PC-3 (cell line): ENCODE measurements at regions not wholly inside any gene's neighbourhood (a gene's known extent, or its start where the extent isn't known, plus 50 kb on each side); places are given as distances from the start of the nearest gene placed in this dataset.

ENCODE experiments used
- ATAC-seq: fragments of 200-7000 bp; cut with Tn5 transposase; 2 replicates; pipeline ENCODE4 v1.9.1; 2020; ENCODE audit warnings: mild to moderate bottlenecking, moderate library complexity
- BruUV-seq: library from RNA; stranded (reverse); fragments of 400-500 nt; replicated peaks from 2 replicates; lab custom pipeline; 2021; lab: Mats Ljungman, UMichigan
- CTCF ChIA-PET: fragments of 300-600 bp; sonication (Branson Sonifier 250); formaldehyde crosslinking; loops from one replicate; lab custom pipeline; 2022; ENCODE audit warnings: antibody characterized with exemption; lab: Charles Lee
- POLR2A ChIA-PET: fragments of 300-600 bp; sonication (Branson Sonifier 250); formaldehyde crosslinking; loops from one replicate; lab custom pipeline; 2022; ENCODE audit warnings: antibody characterized with exemption; ENCODE audit not compliant: unreplicated experiment; lab: Charles Lee
- DNase-seq: peaks from one replicate; pipeline ENCODE4 v3.0.0-alpha.2; 2015
- H2AFZ ChIP-seq: fragments of 300-600 bp; sonication (generic); 2 replicates; pipeline ENCODE4 v1.6.0; 2016; ENCODE audit warnings: antibody characterized with exemption, low read length
- H3F3A ChIP-seq: fragments of 300-600 bp; sonication (generic); one replicate; pipeline ENCODE4 v1.6.0; 2017; ENCODE audit warnings: antibody characterized with exemption, low read length, control low read depth, mild to moderate bottlenecking; ENCODE audit not compliant: unreplicated experiment
- H3K27ac ChIP-seq: fragments of 300-600 bp; sonication (generic); 2 replicates; pipeline ENCODE4 v1.5.1; 2016; ENCODE audit warnings: mild to moderate bottlenecking, low read length
- H3K27me3 ChIP-seq: fragments of 300-600 bp; sonication (generic); 2 replicates; pipeline ENCODE4 v1.6.1; 2016; ENCODE audit warnings: low read length, mixed read lengths
- H3K36me3 ChIP-seq: fragments of 300-600 bp; sonication (generic); 2 replicates; pipeline ENCODE4 v1.6.1; 2016; ENCODE audit warnings: low read depth, mixed run types, low read length, mixed read lengths
- H3K4me1 ChIP-seq: fragments of 300-600 bp; sonication (generic); 2 replicates; pipeline ENCODE4 v1.5.1; 2016; ENCODE audit warnings: low read length; ENCODE audit not compliant: insufficient read depth
- H3K4me2 ChIP-seq: fragments of 300-600 bp; sonication (generic); 2 replicates; pipeline ENCODE4 v1.6.0; 2016; ENCODE audit warnings: low read length
- H3K4me3 ChIP-seq: fragments of 300-600 bp; sonication (generic); 2 replicates; pipeline ENCODE4 v1.5.1; 2016; ENCODE audit warnings: mild to moderate bottlenecking, low read length, mixed read lengths
- H3K79me2 ChIP-seq: fragments of 300-600 bp; sonication (generic); 2 replicates; pipeline ENCODE4 v1.6.1; 2017; ENCODE audit warnings: low read length, mixed read lengths
- H3K9ac ChIP-seq: fragments of 300-600 bp; sonication (generic); 2 replicates; pipeline ENCODE4 v1.6.0; 2016; ENCODE audit warnings: mild to moderate bottlenecking, low read length
- H3K9me2 ChIP-seq: fragments of 300-600 bp; sonication (generic); replicated peaks from 2 replicates; pipeline ENCODE4 v1.6.1; 2016; ENCODE audit warnings: mixed run types, low read length, mixed read lengths
- H3K9me3 ChIP-seq: fragments of 300-600 bp; sonication (generic); 2 replicates; pipeline ENCODE4 v1.6.1; 2016; ENCODE audit warnings: low read length, mixed read lengths
- H4K20me1 ChIP-seq: fragments of 300-600 bp; sonication (generic); 2 replicates; pipeline ENCODE4 v1.6.1; 2016; ENCODE audit warnings: low read length, mixed read lengths
- EZH2 ChIP-seq: fragments of 300-600 bp; sonication (generic); IDR thresholded peaks from one replicate; pipeline ENCODE4 v1.6.1; 2017; ENCODE audit warnings: antibody characterized with exemption, mild to moderate bottlenecking, low read length; ENCODE audit not compliant: unreplicated experiment
- EZH2phosphoT487 ChIP-seq: fragments of 300-600 bp; sonication (generic); IDR thresholded peaks from 2 replicates; pipeline ENCODE4 v1.6.1; 2018; ENCODE audit warnings: mild to moderate bottlenecking, antibody characterized with exemption, low read length, borderline replicate concordance
- intact Hi-C: fragments of 100-400 bp; cut with micrococcal nuclease; formaldehyde crosslinking; loops from 2 replicates; pipeline ENCODE4 v1.9.0; 2023
- TF ChIP-seq, protein P1 (sequence below): fragments of 300-600 bp; sonication (generic); conservative IDR thresholded peaks from 2 replicates; pipeline ENCODE4 v1.5.1; 2017; ENCODE audit warnings: antibody characterized with exemption, low read depth, mild to moderate bottlenecking, low read length

DNA sequence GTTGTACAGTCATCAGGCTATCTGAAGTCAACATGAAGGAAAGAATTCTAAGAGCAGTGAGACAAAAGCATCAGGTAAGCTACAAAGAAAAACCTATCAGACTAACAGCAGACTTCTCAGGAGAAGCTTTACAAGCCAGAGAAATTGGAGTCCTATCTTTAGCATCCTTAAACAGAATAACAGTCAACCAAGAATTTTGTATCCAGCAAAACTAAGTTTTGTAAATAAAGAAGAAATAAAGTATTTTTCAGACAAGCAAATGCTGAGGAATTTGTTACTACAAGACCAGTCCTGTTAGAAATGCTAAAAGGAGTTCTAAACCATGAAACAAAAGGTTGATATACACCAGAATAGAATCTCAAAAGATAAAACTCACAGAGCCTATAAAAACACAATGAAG lies 501.2 kb downstream of the ZNF608 start:
- Histone ChIP-seq H3K36me3 (no peaks in the 10 kb centered on the region), H3K9me3 (no peaks in the 10 kb centered on the region), H3K27ac (no peak overlapping the region), H3K4me2 (no peak overlapping the region), H3K9ac (no peak overlapping the region), H3K79me2 (no peaks in the 10 kb centered on the region), H3K9me2 (no peaks in the 10 kb centered on the region), H4K20me1 (no peaks in the 10 kb centered on the region), H3F3A (no peaks in the 10 kb centered on the region), H3K4me3 (no peak overlapping the region), H3K27me3 (no peaks in the 10 kb centered on the region), H3K4me1 (no peaks in the 10 kb centered on the region), H2AFZ (no peak overlapping the region)
- ChIA-PET CTCF (no interaction called here), POLR2A (no interaction called here)
- intact Hi-C loops = no loop called here
- DNase-seq (no peak), ATAC-seq (no peak)
- no TSS peak for BruUV-seq
- TF ChIP-seq EZH2 = no peak
- no peak for TF ChIP-seq EZH2phosphoT487
- TF ChIP-seq, protein P1, sequence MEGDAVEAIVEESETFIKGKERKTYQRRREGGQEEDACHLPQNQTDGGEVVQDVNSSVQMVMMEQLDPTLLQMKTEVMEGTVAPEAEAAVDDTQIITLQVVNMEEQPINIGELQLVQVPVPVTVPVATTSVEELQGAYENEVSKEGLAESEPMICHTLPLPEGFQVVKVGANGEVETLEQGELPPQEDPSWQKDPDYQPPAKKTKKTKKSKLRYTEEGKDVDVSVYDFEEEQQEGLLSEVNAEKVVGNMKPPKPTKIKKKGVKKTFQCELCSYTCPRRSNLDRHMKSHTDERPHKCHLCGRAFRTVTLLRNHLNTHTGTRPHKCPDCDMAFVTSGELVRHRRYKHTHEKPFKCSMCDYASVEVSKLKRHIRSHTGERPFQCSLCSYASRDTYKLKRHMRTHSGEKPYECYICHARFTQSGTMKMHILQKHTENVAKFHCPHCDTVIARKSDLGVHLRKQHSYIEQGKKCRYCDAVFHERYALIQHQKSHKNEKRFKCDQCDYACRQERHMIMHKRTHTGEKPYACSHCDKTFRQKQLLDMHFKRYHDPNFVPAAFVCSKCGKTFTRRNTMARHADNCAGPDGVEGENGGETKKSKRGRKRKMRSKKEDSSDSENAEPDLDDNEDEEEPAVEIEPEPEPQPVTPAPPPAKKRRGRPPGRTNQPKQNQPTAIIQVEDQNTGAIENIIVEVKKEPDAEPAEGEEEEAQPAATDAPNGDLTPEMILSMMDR = no peak

DNA sequence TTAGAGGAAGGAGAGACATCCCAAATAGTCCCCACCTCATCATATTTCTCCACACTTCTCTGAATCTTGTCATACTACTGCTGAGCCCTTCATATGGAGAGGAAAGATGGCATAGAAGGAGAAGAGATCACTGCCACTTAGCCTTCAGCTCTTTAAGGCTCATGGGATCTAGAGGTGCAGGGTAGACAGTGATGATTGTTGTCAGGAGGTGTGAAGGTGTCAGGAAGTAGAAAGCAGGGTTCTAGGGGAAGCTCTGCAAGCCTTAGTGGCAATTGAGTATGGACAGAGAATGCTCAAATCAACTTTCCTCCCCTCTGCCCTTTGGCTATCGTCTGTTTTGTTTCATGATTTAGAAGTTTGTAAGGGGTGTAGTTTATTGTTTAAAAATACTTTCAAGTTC lies 505.7 kb downstream of the ZNF608 start:
- ChIA-PET CTCF (no interaction called here), POLR2A (no interaction called here)
- Histone ChIP-seq H3K9me2 (no peaks in the 10 kb centered on the region), H2AFZ (no peak overlapping the region), H3K79me2 (no peaks in the 10 kb centered on the region), H3K4me1 (no peaks in the 10 kb centered on the region), H3K27me3 (no peaks in the 10 kb centered on the region), H3K4me2 (no peak overlapping the region), H3K9me3 (no peaks in the 10 kb centered on the region), H3K9ac (no peak overlapping the region), H3F3A (no peaks in the 10 kb centered on the region), H3K27ac (no peak overlapping the region), H3K4me3 (no peak overlapping the region), H3K36me3 (no peaks in the 10 kb centered on the region), H4K20me1 (no peaks in the 10 kb centered on the region)
- TF ChIP-seq EZH2phosphoT487 (no peak), EZH2 (no peak)
- TF ChIP-seq, protein P1 = no peak
- no TSS peak for BruUV-seq
- DNase-seq (no peak), ATAC-seq (no peak)
- intact Hi-C loops = no loop called here

DNA sequence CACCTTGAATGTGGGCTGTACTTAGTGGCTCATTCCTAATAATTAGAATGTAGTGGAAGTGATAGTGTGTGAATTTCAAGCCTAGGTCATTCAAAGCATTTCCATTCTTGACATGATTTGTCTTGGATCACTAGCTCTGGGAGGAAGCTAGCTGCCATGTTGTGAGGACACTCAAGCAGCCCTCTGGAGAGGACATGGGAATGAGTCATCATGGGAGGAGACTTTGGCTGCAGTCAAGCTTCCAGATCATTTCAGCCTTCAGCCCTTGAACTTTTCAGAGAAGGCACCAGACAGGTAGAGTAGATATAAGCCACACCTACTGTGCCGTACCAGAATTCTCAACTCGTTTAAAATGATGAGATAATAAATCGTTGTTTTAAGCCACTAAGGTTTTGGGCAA lies 506.9 kb downstream of the ZNF608 start:
- ChIA-PET CTCF (no interaction called here), POLR2A (no interaction called here)
- Histone ChIP-seq H3K9ac (no peak overlapping the region), H3K4me1 (no peaks in the 10 kb centered on the region), H3K27me3 (no peaks in the 10 kb centered on the region), H3K9me2 (no peaks in the 10 kb centered on the region), H3K4me3 (no peak overlapping the region), H3K79me2 (no peaks in the 10 kb centered on the region), H4K20me1 (no peaks in the 10 kb centered on the region), H3K36me3 (no peaks in the 10 kb centered on the region), H2AFZ (no peak overlapping the region), H3K9me3 (no peaks in the 10 kb centered on the region), H3K27ac (no peak overlapping the region), H3K4me2 (no peak overlapping the region), H3F3A (no peaks in the 10 kb centered on the region)
- no TSS peak for BruUV-seq
- no peak for ATAC-seq
- TF ChIP-seq EZH2phosphoT487 (no peak), EZH2 (no peak)
- TF ChIP-seq, protein P1 = no peak
- DNase-seq = no peak
- intact Hi-C loops = no loop called here
